GM23248 (cell line): ENCODE measurements at regions not wholly inside any gene's neighbourhood (a gene's known extent, or its start where the extent isn't known, plus 50 kb on each side); places are given as distances from the start of the nearest gene placed in this dataset.

Experiments used
- DNase-seq: peaks from one replicate; pipeline ENCODE4 v3.0.0-alpha.2; 2015
- H2AFZ ChIP-seq: fragments of 200-600 bp; sonication (generic); 2 replicates; pipeline ENCODE4 v1.6.1; 2016; ENCODE audit warnings: antibody characterized with exemption
- H3F3A ChIP-seq: fragments of 200-600 bp; sonication (generic); 2 replicates; pipeline ENCODE4 v1.6.1; 2016; ENCODE audit warnings: mild to moderate bottlenecking, antibody characterized with exemption, mixed run types; ENCODE audit not compliant: insufficient read depth
- H3K27ac ChIP-seq: fragments of 200-600 bp; sonication (generic); 2 replicates; pipeline ENCODE4 v1.5.1; 2016; ENCODE audit warnings: mild to moderate bottlenecking
- H3K27me3 ChIP-seq: fragments of 200-600 bp; sonication (generic); replicated peaks from 2 replicates; pipeline ENCODE4 v1.6.1; 2016; ENCODE audit warnings: mild to moderate bottlenecking; ENCODE audit not compliant: insufficient read depth
- H3K36me3 ChIP-seq: fragments of 200-600 bp; sonication (generic); 2 replicates; pipeline ENCODE4 v1.6.1; 2016; ENCODE audit warnings: low read depth, mild to moderate bottlenecking
- H3K4me1 ChIP-seq: fragments of 200-600 bp; sonication (generic); 2 replicates; pipeline ENCODE4 v1.6.1; 2016; ENCODE audit warnings: mild to moderate bottlenecking; ENCODE audit not compliant: insufficient read depth
- H3K4me2 ChIP-seq: fragments of 200-600 bp; sonication (generic); one replicate; pipeline ENCODE4 v1.6.1; 2016; ENCODE audit warnings: mild to moderate bottlenecking; ENCODE audit not compliant: unreplicated experiment
- H3K4me3 ChIP-seq: fragments of 200-600 bp; sonication (generic); 2 replicates; pipeline ENCODE4 v1.5.1; 2016; ENCODE audit warnings: mild to moderate bottlenecking
- H3K79me2 ChIP-seq: fragments of 200-600 bp; sonication (generic); 2 replicates; pipeline ENCODE4 v1.6.1; 2016; ENCODE audit warnings: mild to moderate bottlenecking; ENCODE audit not compliant: insufficient read depth
- H3K9ac ChIP-seq: fragments of 200-600 bp; sonication (generic); 2 replicates; pipeline ENCODE4 v1.6.1; 2016; ENCODE audit warnings: mild to moderate bottlenecking
- H3K9me2 ChIP-seq: fragments of 200-600 bp; sonication (generic); 2 replicates; pipeline ENCODE4 v1.6.1; 2016; ENCODE audit warnings: mixed run types, mild to moderate bottlenecking, moderate library complexity; ENCODE audit not compliant: insufficient read depth
- H3K9me3 ChIP-seq: fragments of 200-600 bp; sonication (generic); one replicate; pipeline ENCODE4 v1.6.1; 2017; ENCODE audit warnings: low read depth
- H4K20me1 ChIP-seq: fragments of 200-600 bp; sonication (generic); 2 replicates; pipeline ENCODE4 v1.6.0; 2016; ENCODE audit not compliant: insufficient read depth
- EZH2 ChIP-seq: fragments of 200-600 bp; sonication (generic); IDR thresholded peaks from 2 replicates; pipeline ENCODE4 v1.6.1; 2018; ENCODE audit warnings: antibody characterized with exemption, mild to moderate bottlenecking; ENCODE audit not compliant: insufficient read depth, poor library complexity, severe bottlenecking
- EZH2phosphoT487 ChIP-seq: fragments of 200-600 bp; sonication (generic); IDR thresholded peaks from 2 replicates; pipeline ENCODE4 v1.6.1; 2018; ENCODE audit warnings: antibody characterized with exemption, moderate library complexity, mild to moderate bottlenecking, low read depth; ENCODE audit not compliant: insufficient read depth
- WGBS, 2 experiments: methylation state at CpG; one replicate each; pipeline ENCODE4 v1.1.6; 2015 to 2017; ENCODE audit warnings: low lambda C conversion rate in 2 of 2, low coverage in 1 of 2; ENCODE audit errors: missing lambda C conversion rate in 2 of 2; 5-methylcytosine and 5-hydroxymethylcytosine counted together
- in situ Hi-C: fragments of 300-500 bp; cut with MboI; formaldehyde crosslinking; loops from 2 replicates; pipeline ENCODE4 v1.15.0; 2020

DNA sequence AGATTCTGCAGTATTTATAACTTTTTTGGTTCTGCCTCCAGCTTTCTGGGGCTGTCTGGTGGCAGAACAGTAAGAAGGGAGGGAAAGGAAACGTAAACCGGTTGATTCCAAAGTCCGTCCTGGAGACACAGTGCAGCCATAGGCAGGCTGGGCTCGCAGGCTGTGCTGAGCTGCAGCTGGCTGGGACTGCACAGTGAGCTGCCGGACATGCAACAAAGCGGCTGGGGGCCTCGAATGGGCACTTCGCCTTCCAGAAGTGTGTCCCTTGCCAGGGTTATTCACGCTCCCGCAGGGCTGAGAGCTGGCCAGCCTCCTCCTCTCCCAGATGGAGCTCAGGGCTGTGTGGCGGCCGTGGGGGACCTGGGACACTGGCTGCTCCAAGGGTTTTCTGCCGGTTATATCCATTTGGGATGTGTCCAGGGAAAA is 78.1 kb upstream of the CD93 start:
- Histone ChIP-seq H3K9me2 (no peaks in the 10 kb centered on the region), H3K27ac (no peak overlapping the region), H3F3A (0 out of 2 replicates have a peak, but pooled peaks cover 10% of the 10 kb centered on the region), H3K4me3 (no peak overlapping the region), H3K9me3 (no peaks in the 10 kb centered on the region), H3K4me2 (no peak overlapping the region), H2AFZ (no peak overlapping the region), H3K9ac (no peak overlapping the region), H3K79me2 (no peaks in the 10 kb centered on the region), H3K36me3 (no peaks in the 10 kb centered on the region), H4K20me1 (no peaks in the 10 kb centered on the region), H3K27me3 (no peaks in the 10 kb centered on the region), H3K4me1 (peaks cover 23% of the 10 kb centered on the region)
- in situ Hi-C loops, result no loop called here
- WGBS, 2 experiments, result 86% methylated on average over 13 of the region's 13 CpGs
- TF ChIP-seq EZH2phosphoT487, result no peak
- no peak for TF ChIP-seq EZH2
- DNase-seq, result no peak

DNA sequence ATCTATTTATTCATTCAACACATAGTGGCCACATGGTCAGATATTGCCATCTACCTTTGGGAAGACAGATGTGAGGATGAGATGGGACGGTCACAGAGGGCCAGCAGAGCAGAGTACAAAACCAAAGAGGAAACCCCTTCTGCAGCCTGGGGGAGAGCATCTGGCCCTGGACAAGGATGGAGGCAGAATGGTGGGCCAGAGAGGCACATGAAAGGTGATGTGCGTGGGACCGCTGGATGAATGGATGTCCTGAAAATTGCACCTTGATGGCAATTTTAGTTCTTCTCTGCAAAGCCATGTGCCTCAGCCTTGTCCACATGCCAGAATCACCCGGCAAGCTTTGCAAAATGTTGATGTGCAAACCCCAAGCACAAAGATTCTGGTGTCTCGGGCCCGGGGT is 77.4 kb upstream of the CD93 start:
- Histone ChIP-seq H3K9me2 (no peaks in the 10 kb centered on the region), H3K4me3 (no peak overlapping the region), H3F3A (0 out of 2 replicates have a peak, but pooled peaks cover 10% of the 10 kb centered on the region), H3K4me2 (no peak overlapping the region), H2AFZ (no peak overlapping the region), H3K4me1 (peaks cover 26% of the 10 kb centered on the region), H3K9me3 (no peaks in the 10 kb centered on the region), H3K36me3 (no peaks in the 10 kb centered on the region), H3K27me3 (no peaks in the 10 kb centered on the region), H3K9ac (no peak overlapping the region), H4K20me1 (no peaks in the 10 kb centered on the region), H3K79me2 (no peaks in the 10 kb centered on the region), H3K27ac (no peak overlapping the region)
- TF ChIP-seq EZH2, result no peak
- TF ChIP-seq EZH2phosphoT487, result no peak
- 96 to 97% methylated on average over 6 of the region's 6 CpGs for WGBS, 2 experiments
- no peak for DNase-seq
- in situ Hi-C loops, result no loop called here

DNA sequence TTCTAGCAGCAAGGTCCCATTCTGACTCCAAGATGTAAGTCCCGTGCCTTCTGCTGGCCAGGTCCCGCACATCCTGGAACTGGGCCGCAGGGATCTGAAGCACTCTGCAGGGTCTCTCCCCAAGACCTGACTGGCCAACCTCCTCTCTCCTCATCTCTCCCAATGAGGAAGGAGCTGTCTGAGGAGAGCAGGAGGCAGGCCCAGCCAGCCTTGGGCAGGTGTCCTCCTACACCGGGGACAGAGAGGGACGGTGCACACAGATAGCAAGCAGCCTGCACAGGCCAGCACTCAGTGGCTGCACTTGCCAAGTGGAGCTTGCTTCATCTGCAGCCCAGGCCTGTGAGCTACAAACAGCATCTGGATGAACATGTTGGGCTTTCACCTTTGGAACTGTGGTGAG is 76.8 kb upstream of the CD93 start:
- Histone ChIP-seq H2AFZ (no peak overlapping the region), H3K9me3 (no peaks in the 10 kb centered on the region), H3K4me2 (no peak overlapping the region), H4K20me1 (no peaks in the 10 kb centered on the region), H3K9ac (no peak overlapping the region), H3F3A (0 out of 2 replicates have a peak, but pooled peaks cover 10% of the 10 kb centered on the region), H3K4me3 (no peak overlapping the region), H3K79me2 (no peaks in the 10 kb centered on the region), H3K4me1 (peaks cover 26% of the 10 kb centered on the region), H3K27me3 (no peaks in the 10 kb centered on the region), H3K9me2 (no peaks in the 10 kb centered on the region), H3K27ac (no peak overlapping the region), H3K36me3 (no peaks in the 10 kb centered on the region)
- WGBS, 2 experiments, result 96 to 98% methylated on average over 5 of the region's 5 CpGs
- TF ChIP-seq EZH2phosphoT487 (no peak), EZH2 (no peak)
- in situ Hi-C loops, result no loop called here
- no peak for DNase-seq

DNA sequence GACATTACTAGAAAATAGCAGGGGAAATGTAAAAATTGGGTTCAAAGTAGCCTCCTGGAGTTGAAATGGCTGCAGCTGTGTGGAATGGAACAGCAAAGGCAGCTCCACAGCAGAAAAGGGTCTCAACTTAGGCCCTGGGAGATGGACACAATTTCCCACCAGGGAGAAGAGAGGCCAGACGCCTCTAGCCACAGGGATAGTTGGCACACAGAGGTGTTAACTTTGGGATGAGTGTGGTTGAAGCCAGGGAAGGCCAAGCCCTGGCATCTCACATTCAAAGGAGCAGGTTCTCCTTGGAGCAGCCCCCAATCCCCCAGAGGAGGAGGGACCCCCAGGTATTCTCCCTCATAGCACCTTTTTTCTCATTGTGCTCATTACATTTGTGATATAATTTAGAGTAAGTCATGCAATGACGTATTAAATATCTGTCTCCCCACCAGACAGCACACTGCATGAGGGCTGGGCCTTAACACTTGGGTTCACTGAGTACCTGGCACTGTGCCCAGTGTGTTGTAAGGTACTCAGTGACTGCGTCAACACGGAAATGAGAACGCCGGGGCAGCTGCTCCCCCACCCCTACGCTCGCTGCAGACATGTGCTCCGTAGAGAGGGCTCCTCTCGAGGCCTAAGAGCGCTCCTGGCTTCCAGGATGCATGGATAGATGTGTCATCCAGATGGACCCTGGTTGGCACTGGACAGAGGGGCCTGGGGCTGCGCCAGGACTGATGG is 76.0 kb upstream of the CD93 start:
- H3K79me2 ChIP-seq, result no peaks in the 10 kb centered on the region
- H3K27ac ChIP-seq, result no peak overlapping the region
- no peak overlapping the region for H3K9ac ChIP-seq
- no peaks in the 10 kb centered on the region for H3K9me2 ChIP-seq
- 94 to 97% methylated on average over 12 of the region's 12 CpGs for WGBS, 2 experiments
- no peak overlapping the region for H3K4me3 ChIP-seq
- H3K36me3 ChIP-seq, result no peaks in the 10 kb centered on the region
- H3K4me2 ChIP-seq, result no peak overlapping the region
- H4K20me1 ChIP-seq, result no peaks in the 10 kb centered on the region
- H3K9me3 ChIP-seq, result no peaks in the 10 kb centered on the region
- H3K4me1 ChIP-seq, result peaks cover 26% of the 10 kb centered on the region
- 0 out of 2 replicates have a peak, but pooled peaks cover 10% of the 10 kb centered on the region for H3F3A ChIP-seq
- no peak overlapping the region for H2AFZ ChIP-seq
- in situ Hi-C loops, result no loop called here
- DNase-seq, result no peak
- TF ChIP-seq EZH2 (no peak), EZH2phosphoT487 (no peak)
- H3K27me3 ChIP-seq, result no peaks in the 10 kb centered on the region
